Panc1 (cell line): ENCODE measurements at regions not wholly inside any gene's neighbourhood (a gene's known extent, or its start where the extent isn't known, plus 50 kb on each side); places are given as distances from the start of the nearest gene placed in this dataset.

Source experiments
- ATAC-seq: fragments of 200-7000 bp; cut with Tn5 transposase; 2 replicates; pipeline ENCODE4 v1.9.1; 2020; ENCODE audit warnings: mild to moderate bottlenecking, moderate library complexity
- BruUV-seq: library from RNA; stranded (reverse); fragments of 400-500 nt; replicated peaks from 2 replicates; lab custom pipeline; 2021; lab: Mats Ljungman, UMichigan
- CTCF ChIA-PET: fragments of 300-600 bp; sonication (Branson Sonifier 250); formaldehyde crosslinking; loops from one replicate; lab custom pipeline; 2022; ENCODE audit warnings: antibody characterized with exemption; lab: Charles Lee
- POLR2A ChIA-PET: fragments of 300-600 bp; sonication (Branson Sonifier 250); formaldehyde crosslinking; loops from one replicate; lab custom pipeline; 2022; ENCODE audit warnings: antibody characterized with exemption; lab: Charles Lee
- DNase-seq: peaks from one replicate; pipeline ENCODE4 v3.0.0-alpha.2; 2010; ENCODE audit warnings: low read depth, low spot score
- H3K27ac ChIP-seq: 2 replicates; pipeline ENCODE4 v1.5.1; 2011; ENCODE audit warnings: mild to moderate bottlenecking, low read length, inconsistent platforms
- H3K27me3 ChIP-seq: fragments of 200-500 bp; sonication (Bioruptor generic); 2 replicates; pipeline ENCODE4 v1.6.0; 2014; ENCODE audit warnings: low read length, inconsistent platforms; ENCODE audit not compliant: control insufficient read depth, insufficient read depth
- H3K36me3 ChIP-seq: fragments of 200-500 bp; sonication (Bioruptor generic); 2 replicates; pipeline ENCODE4 v1.5.1; 2014; ENCODE audit warnings: inconsistent platforms, mild to moderate bottlenecking, low read length, moderate library complexity; ENCODE audit not compliant: control insufficient read depth, insufficient read depth
- H3K4me1 ChIP-seq: 2 replicates; pipeline ENCODE4 v1.5.1; 2011; ENCODE audit warnings: inconsistent platforms, mild to moderate bottlenecking, low read length, moderate library complexity; ENCODE audit not compliant: control insufficient read depth, insufficient read depth
- H3K4me3 ChIP-seq, 2 experiments: 2 replicates each; pipeline ENCODE4 v1.5.1; 2011 to 2012; ENCODE audit warnings: low read depth in 2 of 2, low read length in 2 of 2, mild to moderate bottlenecking in 2 of 2, inconsistent platforms in 1 of 2, moderate library complexity in 1 of 2
- H3K9me3 ChIP-seq: fragments of 200-500 bp; sonication (Bioruptor generic); 2 replicates; pipeline ENCODE4 v1.5.1; 2014; ENCODE audit warnings: low read depth, mild to moderate bottlenecking, inconsistent platforms, low read length, moderate library complexity; ENCODE audit not compliant: control insufficient read depth, insufficient read depth
- CTCF ChIP-seq: fragments of 450-650 bp; IDR thresholded peaks from 2 replicates; pipeline ENCODE4 v1.5.1; 2017; ENCODE audit warnings: mild to moderate bottlenecking
- POLR2AphosphoS5 ChIP-seq: IDR thresholded peaks from 2 replicates; pipeline ENCODE4 v1.6.1; 2012; ENCODE audit warnings: mild to moderate bottlenecking, low read depth, low read length, moderate library complexity
- REST ChIP-seq, 2 experiments: IDR thresholded peaks; 2 replicates each; pipeline ENCODE4 v1.6.1; 2011 to 2012; ENCODE audit warnings: low read depth in 2 of 2, control low read depth in 1 of 2, low read length in 1 of 2, mild to moderate bottlenecking in 1 of 2, moderate library complexity in 1 of 2; ENCODE audit not compliant: insufficient read depth in 1 of 2
- SIN3A ChIP-seq: IDR thresholded peaks from 2 replicates; pipeline ENCODE4 v1.6.1; 2012; ENCODE audit warnings: low read depth, mild to moderate bottlenecking, low read length, moderate library complexity, borderline replicate concordance; ENCODE audit not compliant: insufficient read depth
- TCF7L2 ChIP-seq: IDR thresholded peaks from 2 replicates; pipeline ENCODE4 v1.6.1; 2011; ENCODE audit warnings: mild to moderate bottlenecking, low read depth, low read length, inconsistent platforms
- in situ Hi-C: cut with HindIII; loops from 2 replicates; pipeline ENCODE4 v1.10.0; 2016; ENCODE audit warnings: low sequenced_read_pairs, low pct_unique_long_range_greater_than_20kb
- intact Hi-C: fragments of 100-400 bp; cut with micrococcal nuclease; formaldehyde crosslinking; loops from one replicate; pipeline ENCODE4 v1.10.0; 2022; ENCODE audit not compliant: unreplicated experiment

GRCh38 chr19:28023064-28023463, 1189.9 kb downstream of the UQCRFS1 start:
- BruUV-seq = no TSS peak
- POLR2A ChIA-PET = no interaction called here

GRCh38 chr19:28022506-28022905, 1190.4 kb downstream of the UQCRFS1 start:
- ChIA-PET POLR2A (no interaction called here), CTCF (no interaction called here)
- DNase-seq (no peak), ATAC-seq (no peak)
- in situ Hi-C loops = no loop called here
- TF ChIP-seq CTCF (no peak), POLR2AphosphoS5 (no peak), SIN3A (no peak), TCF7L2 (no peak), REST (IDR thresholded peaks at IDR 0.05; ENCODE audit: insufficient read depth in 1 of 2, low read depth in 2 of 2, low read length in 1 of 2) (no peak)
- Histone ChIP-seq H3K4me1 (no peaks in the 10 kb centered on the region), H3K27ac (no peak overlapping the region), H3K4me3 (no peak overlapping the region), H3K36me3 (no peaks in the 10 kb centered on the region), H3K9me3 (no peaks in the 10 kb centered on the region), H3K27me3 (no peaks in the 10 kb centered on the region)
- intact Hi-C loops = no loop called here
- no TSS peak for BruUV-seq

More at GRCh38 chr19:28023064-28023463, 1189.9 kb downstream of the UQCRFS1 start:
- no peaks in the 10 kb centered on the region for H3K36me3 ChIP-seq
- H3K4me3 ChIP-seq = no peak overlapping the region
- DNase-seq (no peak), ATAC-seq (no peak)
- H3K4me1 ChIP-seq = no peaks in the 10 kb centered on the region
- H3K27me3 ChIP-seq = no peaks in the 10 kb centered on the region
- in situ Hi-C loops = no loop called here
- no peaks in the 10 kb centered on the region for H3K9me3 ChIP-seq
- no peak overlapping the region for H3K27ac ChIP-seq
- TF ChIP-seq POLR2AphosphoS5 (no peak), TCF7L2 (no peak), REST (IDR thresholded peaks at IDR 0.05; ENCODE audit: insufficient read depth in 1 of 2, low read depth in 2 of 2, low read length in 1 of 2) (no peak)
- intact Hi-C loops = no loop called here
- CTCF ChIA-PET = no interaction called here
